IMR-90 (cell line): ENCODE measurements at regions not wholly inside any gene's neighbourhood (a gene's known extent, or its start where the extent isn't known, plus 50 kb on each side); places are given as distances from the start of the nearest gene placed in this dataset.

ENCODE experiments used
- ATAC-seq: fragments of 200-7000 bp; cut with Tn5 transposase; 2 replicates; pipeline ENCODE4 v1.9.1; 2020; ENCODE audit warnings: low read depth, mild to moderate bottlenecking, moderate library complexity
- BruUV-seq: library from RNA; stranded (reverse); fragments of 400-500 nt; replicated peaks from 2 replicates; lab custom pipeline; 2021; lab: Mats Ljungman, UMichigan
- CTCF ChIA-PET: fragments of 300-600 bp; formaldehyde crosslinking; extraction: SDS; loops from one replicate; lab custom pipeline; 2021; ENCODE audit warnings: antibody characterized with exemption; lab: Yijun Ruan, JAX
- POLR2A ChIA-PET: fragments of 300-600 bp; sonication (Branson Sonifier 250); formaldehyde crosslinking; loops from one replicate; lab custom pipeline; 2022; ENCODE audit warnings: antibody characterized with exemption; ENCODE audit not compliant: unreplicated experiment; lab: Charles Lee
- DNase-seq: peaks from one replicate; pipeline ENCODE4 v3.0.0; 2013
- H2AFZ ChIP-seq: replicated peaks from 2 replicates; pipeline ENCODE3; 2013; ENCODE audit warnings: low read length, mild to moderate bottlenecking; ENCODE audit not compliant: poor library complexity
- H2AK5ac ChIP-seq: 2 replicates; pipeline ENCODE4 v1.6.1; 2013; ENCODE audit warnings: low read depth, low read length, inconsistent platforms
- H2AK9ac ChIP-seq: replicated peaks from 2 replicates; pipeline ENCODE3; 2013; ENCODE audit warnings: mild to moderate bottlenecking, low read depth, low read length, moderate library complexity; ENCODE audit not compliant: poor library complexity
- H2BK120ac ChIP-seq: 2 replicates; pipeline ENCODE4 v1.6.1; 2013; ENCODE audit warnings: low read depth, low read length, inconsistent platforms
- H2BK15ac ChIP-seq: 3 replicates; pipeline ENCODE4 v1.6.1; 2013; ENCODE audit warnings: low read depth, low read length, inconsistent platforms
- H2BK20ac ChIP-seq: 2 replicates; pipeline ENCODE4 v1.6.1; 2013; ENCODE audit warnings: low read depth, mild to moderate bottlenecking, inconsistent platforms, low read length, moderate library complexity
- H2BK5ac ChIP-seq: 2 replicates; pipeline ENCODE4 v1.6.1; 2013; ENCODE audit warnings: mild to moderate bottlenecking, low read depth, low read length, inconsistent platforms; ENCODE audit not compliant: poor library complexity, severe bottlenecking
- H3K14ac ChIP-seq: replicated peaks from 2 replicates; pipeline ENCODE4 v1.6.1; 2013; ENCODE audit warnings: low read depth, low read length, inconsistent platforms
- H3K18ac ChIP-seq: 2 replicates; pipeline ENCODE4 v1.6.1; 2013; ENCODE audit warnings: low read depth, low read length, control low read depth
- H3K23ac ChIP-seq: 2 replicates; pipeline ENCODE4 v1.6.1; 2013; ENCODE audit warnings: low read depth, low read length, inconsistent platforms
- H3K27ac ChIP-seq: 2 replicates; pipeline ENCODE4 v1.5.1; 2013; ENCODE audit warnings: mild to moderate bottlenecking, control low read depth, low read length; ENCODE audit not compliant: insufficient read depth
- H3K27me3 ChIP-seq: 2 replicates; pipeline ENCODE4 v1.6.1; 2013; ENCODE audit warnings: low read length; ENCODE audit not compliant: control insufficient read depth, insufficient read depth
- H3K36me3 ChIP-seq: 2 replicates; pipeline ENCODE4 v1.6.1; 2013; ENCODE audit warnings: low read length, mixed read lengths; ENCODE audit not compliant: control insufficient read depth, insufficient read depth
- H3K4ac ChIP-seq: 2 replicates; pipeline ENCODE4 v1.6.1; 2013; ENCODE audit warnings: low read depth, low read length, inconsistent platforms
- H3K4me1 ChIP-seq: 2 replicates; pipeline ENCODE4 v1.6.1; 2013; ENCODE audit warnings: low read length, mixed read lengths; ENCODE audit not compliant: control insufficient read depth, insufficient read depth
- H3K4me2 ChIP-seq: 2 replicates; pipeline ENCODE4 v1.6.1; 2013; ENCODE audit warnings: low read depth, mild to moderate bottlenecking, control low read depth, low read length, moderate library complexity
- H3K4me3 ChIP-seq: 2 replicates; pipeline ENCODE4 v1.5.1; 2013; ENCODE audit warnings: low read depth, mild to moderate bottlenecking, control low read depth, low read length, moderate library complexity; ENCODE audit not compliant: insufficient read depth
- H3K56ac ChIP-seq: 2 replicates; pipeline ENCODE4 v1.6.1; 2013; ENCODE audit warnings: low read length, inconsistent platforms; ENCODE audit not compliant: insufficient read depth; ENCODE audit errors: extremely low read depth
- H3K79me1 ChIP-seq, 2 experiments: 2 replicates each; pipeline ENCODE4 v1.6.1; 2013; ENCODE audit warnings: low read length in 2 of 2, inconsistent platforms in 1 of 2, low read depth in 1 of 2
- H3K9ac ChIP-seq: 2 replicates; pipeline ENCODE4 v1.6.1; 2013; ENCODE audit warnings: low read depth, low read length, control low read depth
- H3K9me1 ChIP-seq: 2 replicates; pipeline ENCODE4 v1.6.1; 2013; ENCODE audit warnings: low read length, inconsistent platforms; ENCODE audit not compliant: insufficient read depth
- H3K9me3 ChIP-seq: 2 replicates; pipeline ENCODE4 v1.6.1; 2013; ENCODE audit warnings: low read length; ENCODE audit not compliant: control insufficient read depth, insufficient read depth
- H4K20me1 ChIP-seq: 2 replicates; pipeline ENCODE4 v1.6.1; 2013; ENCODE audit warnings: low read length, inconsistent platforms; ENCODE audit not compliant: insufficient read depth
- H4K5ac ChIP-seq: 2 replicates; pipeline ENCODE4 v1.6.1; 2013; ENCODE audit warnings: mild to moderate bottlenecking, low read depth, low read length, control low read depth
- H4K8ac ChIP-seq, 2 experiments: 2 replicates each; pipeline ENCODE4 v1.6.1; 2013; ENCODE audit warnings: low read depth in 2 of 2, low read length in 2 of 2, control low read depth in 1 of 2, inconsistent platforms in 1 of 2
- H4K91ac ChIP-seq: 2 replicates; pipeline ENCODE4 v1.6.1; 2013; ENCODE audit warnings: low read depth, low read length, inconsistent platforms; ENCODE audit not compliant: insufficient read depth
- CHD1 ChIP-seq: IDR thresholded peaks from 2 replicates; pipeline ENCODE4 v1.6.1; 2012; ENCODE audit warnings: low read depth, low read length, improper control_type of control experiment
- MAFK ChIP-seq: IDR thresholded peaks from 2 replicates; pipeline ENCODE4 v1.6.1; 2012; ENCODE audit warnings: low read depth, low read length, improper control_type of control experiment
- WGBS, 2 experiments: methylation state at CpG; one replicate each; pipeline versions ENCODE4 v1.1.5 to v1.1.7; 2013; ENCODE audit warnings: missing lambda C conversion rate in 2 of 2; ENCODE audit not compliant: insufficient read length in 1 of 2; ENCODE audit errors: extremely low coverage in 2 of 2; 5-methylcytosine and 5-hydroxymethylcytosine counted together
- dilution Hi-C: fragments of 300-500 bp; cut with HindIII; formaldehyde crosslinking; loops from one replicate; pipeline ENCODE4 v1.14.3; 2018; ENCODE audit warnings: low sequenced_read_pairs; ENCODE audit not compliant: unreplicated experiment
- in situ Hi-C: fragments of 300-500 bp; cut with MboI; formaldehyde crosslinking; loops from 3 replicates; pipeline ENCODE4 v1.14.3; 2019; ENCODE audit warnings: low sequenced_read_pairs, inconsistent platforms, mixed read lengths
- intact Hi-C: fragments of 100-400 bp; cut with micrococcal nuclease; formaldehyde crosslinking; loops from 2 replicates; pipeline ENCODE4 v1.10.0; 2022

GRCh38 chr11:101334581-101334980, 205.0 kb upstream of the PGR start:
- no peaks in the 10 kb centered on the region for H3K36me3 ChIP-seq
- H3K9me3 ChIP-seq = no peaks in the 10 kb centered on the region
- no peak overlapping the region for H4K91ac ChIP-seq
- no peaks in the 10 kb centered on the region for H3K4me1 ChIP-seq
- WGBS, 2 experiments = no CpG with 5 or more reads among the region's 1 CpG
- no peak overlapping the region for H4K5ac ChIP-seq
- H2AK5ac ChIP-seq = no peak overlapping the region
- no peak overlapping the region for H3K4me3 ChIP-seq
- H3K9me1 ChIP-seq = no peaks in the 10 kb centered on the region
- in situ Hi-C loops (no loop called here), dilution Hi-C loops (no loop called here), intact Hi-C loops (no loop called here)
- CTCF ChIA-PET = no interaction called here
- H4K8ac ChIP-seq = no peak overlapping the region
- no peaks in the 10 kb centered on the region; the same call in 1 of the 2 replicates for H3K27me3 ChIP-seq
- POLR2A ChIA-PET = no interaction called here
- no peaks in the 10 kb centered on the region for H4K20me1 ChIP-seq
- H2BK120ac ChIP-seq = no peak overlapping the region
- H2BK5ac ChIP-seq = no peak overlapping the region
- H3K4me2 ChIP-seq = no peak overlapping the region
- DNase-seq = no peak
- H3K9ac ChIP-seq = no peak overlapping the region
- no peak for ATAC-seq
- H3K23ac ChIP-seq = no peak overlapping the region
- H2AFZ ChIP-seq = no peak overlapping the region
- H3K56ac ChIP-seq = no peak overlapping the region
- no peak overlapping the region for H2BK15ac ChIP-seq
- no peak overlapping the region for H3K14ac ChIP-seq
- H2BK20ac ChIP-seq = no peak overlapping the region
- H3K79me1 ChIP-seq = no peaks in the 10 kb centered on the region
- no peak overlapping the region for H3K27ac ChIP-seq
- H3K18ac ChIP-seq = no peak overlapping the region
- BruUV-seq = no TSS peak
- no peak overlapping the region for H2AK9ac ChIP-seq
- TF ChIP-seq CHD1 (no peak), MAFK (no peak)
- no peak overlapping the region for H3K4ac ChIP-seq
